ENCODE measurements at regions not wholly inside any gene's neighbourhood (a gene's known extent, or its start where the extent isn't known, plus 50 kb on each side); places are given as distances from the start of the nearest gene placed in this dataset.

DNA sequence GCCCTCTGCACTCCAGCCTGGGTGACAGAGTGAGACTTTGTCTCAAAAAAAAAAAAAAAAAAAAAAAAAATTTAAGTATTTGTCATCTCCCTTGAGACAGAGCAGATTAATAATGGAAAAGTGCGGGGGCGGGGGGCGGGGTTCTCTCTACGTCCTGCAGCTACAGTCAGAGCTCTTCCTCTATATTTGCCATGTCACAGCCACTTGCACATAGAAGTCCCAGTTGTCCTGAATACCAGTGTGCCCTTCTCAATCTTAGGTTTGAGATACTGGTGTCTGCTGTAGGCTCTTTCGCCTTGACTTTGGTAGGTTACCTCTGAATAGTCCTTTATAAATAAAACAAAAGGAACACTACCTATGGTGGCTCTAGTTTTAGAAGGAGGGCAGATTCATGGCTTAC lies 237.8 kb upstream of the PGRMC2 start:
- ChIA-PET CTCF (no interaction called here), POLR2A (ENCODE audit: unreplicated experiment) (interaction anchor here (0.7 kb wide), 1 partner anchor 16 kb away, joined by 5 read pairs; no protein-coding TSS in a partner anchor)
- Histone ChIP-seq H3K4me3 (peak overlapping the region; percentile 41; the same call in 1 of the 2 replicates), H3K27me3 (ENCODE audit: insufficient read depth, low read depth) (no peaks in the 10 kb centered on the region), H4K20me1 (ENCODE audit: insufficient read depth) (no peaks in the 10 kb centered on the region), H3K9me2 (ENCODE audit: insufficient read depth) (no peaks in the 10 kb centered on the region), H3K36me3 (ENCODE audit: low read depth) (no peaks in the 10 kb centered on the region), H3K4me1 (replicated peaks; ENCODE audit: insufficient read depth) (peaks cover 66% of the 10 kb centered on the region), H3F3A (ENCODE audit: insufficient read depth, low read depth) (peaks cover 30% of the 10 kb centered on the region), H3K4me2 (peak overlapping the region; percentile 78), H3K27ac (peak overlapping the region; percentile 98), H2AFZ (no peak overlapping the region), H3K79me2 (ENCODE audit: low read depth) (no peaks in the 10 kb centered on the region), H3K9me3 (ENCODE audit: insufficient read depth, low read depth) (no peaks in the 10 kb centered on the region)
- TF ChIP-seq EZH2 (IDR thresholded peaks at IDR 0.05; ENCODE audit: low read depth): no peak
- TF ChIP-seq, protein P1, sequence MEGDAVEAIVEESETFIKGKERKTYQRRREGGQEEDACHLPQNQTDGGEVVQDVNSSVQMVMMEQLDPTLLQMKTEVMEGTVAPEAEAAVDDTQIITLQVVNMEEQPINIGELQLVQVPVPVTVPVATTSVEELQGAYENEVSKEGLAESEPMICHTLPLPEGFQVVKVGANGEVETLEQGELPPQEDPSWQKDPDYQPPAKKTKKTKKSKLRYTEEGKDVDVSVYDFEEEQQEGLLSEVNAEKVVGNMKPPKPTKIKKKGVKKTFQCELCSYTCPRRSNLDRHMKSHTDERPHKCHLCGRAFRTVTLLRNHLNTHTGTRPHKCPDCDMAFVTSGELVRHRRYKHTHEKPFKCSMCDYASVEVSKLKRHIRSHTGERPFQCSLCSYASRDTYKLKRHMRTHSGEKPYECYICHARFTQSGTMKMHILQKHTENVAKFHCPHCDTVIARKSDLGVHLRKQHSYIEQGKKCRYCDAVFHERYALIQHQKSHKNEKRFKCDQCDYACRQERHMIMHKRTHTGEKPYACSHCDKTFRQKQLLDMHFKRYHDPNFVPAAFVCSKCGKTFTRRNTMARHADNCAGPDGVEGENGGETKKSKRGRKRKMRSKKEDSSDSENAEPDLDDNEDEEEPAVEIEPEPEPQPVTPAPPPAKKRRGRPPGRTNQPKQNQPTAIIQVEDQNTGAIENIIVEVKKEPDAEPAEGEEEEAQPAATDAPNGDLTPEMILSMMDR (conservative IDR thresholded peaks at IDR 0.05): no peak
- BruUV-seq (replicated peaks): no TSS peak
- DNase-seq: peak in 1 of 2 experiments; percentile 36
- intact Hi-C loops (cut with micrococcal nuclease; ENCODE audit: unreplicated experiment): loop anchor here (2.0 to 5.0 kb wide), 5 partner anchors 27 to 893 kb away; partner anchors contain the start of genes INTU and PGRMC2

DNA sequence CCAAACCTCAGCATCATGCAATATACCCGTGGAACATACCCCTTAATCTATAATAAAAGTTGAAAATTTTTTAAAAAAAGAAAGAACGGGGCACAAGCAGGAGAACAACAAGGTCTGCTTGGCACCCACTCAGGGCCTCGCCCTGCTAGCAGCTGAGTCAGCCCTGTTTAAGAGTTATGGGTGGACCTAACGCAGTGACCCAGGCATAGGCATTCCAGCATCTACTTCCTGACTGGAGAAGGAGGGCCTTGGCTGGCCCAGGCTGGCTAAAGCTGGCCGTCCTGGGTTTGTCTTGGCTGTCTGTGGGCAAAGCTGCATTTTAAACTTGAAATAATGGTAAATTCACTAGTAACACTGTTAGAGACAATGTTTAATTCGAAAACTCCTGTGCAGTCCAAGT lies 236.7 kb upstream of the PGRMC2 start:
- ChIA-PET POLR2A (ENCODE audit: unreplicated experiment) (interaction anchor here (0.6 to 0.7 kb wide), 3 partner anchors 12 to 107 kb away, joined by 4 to 8 read pairs (median 8); no protein-coding TSS in a partner anchor), CTCF (no interaction called here)
- no peaks in the 10 kb centered on the region for H3K9me2 ChIP-seq (ENCODE audit: insufficient read depth)
- H3K9me3 ChIP-seq (ENCODE audit: insufficient read depth, low read depth): no peaks in the 10 kb centered on the region
- TF ChIP-seq EZH2 (IDR thresholded peaks at IDR 0.05; ENCODE audit: low read depth): no peak
- TF ChIP-seq, protein P1 (conservative IDR thresholded peaks at IDR 0.05): no peak
- peaks cover 57% of the 10 kb centered on the region for H3K4me1 ChIP-seq (replicated peaks; ENCODE audit: insufficient read depth)
- no peak overlapping the region; the same call in 1 of the 2 replicates for H2AFZ ChIP-seq
- peak overlapping the region; percentile 98 for H3K27ac ChIP-seq
- H3K79me2 ChIP-seq (ENCODE audit: low read depth): no peaks in the 10 kb centered on the region
- H3K27me3 ChIP-seq (ENCODE audit: insufficient read depth, low read depth): no peaks in the 10 kb centered on the region
- peak; percentile 60 to 77 for DNase-seq
- intact Hi-C loops (cut with micrococcal nuclease; ENCODE audit: unreplicated experiment): loop anchor here (2.0 kb wide), 1 partner anchor 28 kb away; no protein-coding TSS in a partner anchor
- no TSS peak for BruUV-seq (replicated peaks)
- H4K20me1 ChIP-seq (ENCODE audit: insufficient read depth): no peaks in the 10 kb centered on the region
- H3K4me3 ChIP-seq: no peak overlapping the region
- H3F3A ChIP-seq (ENCODE audit: insufficient read depth, low read depth): peaks cover 27% of the 10 kb centered on the region
- no peaks in the 10 kb centered on the region for H3K36me3 ChIP-seq (ENCODE audit: low read depth)
- H3K4me2 ChIP-seq: peak overlapping the region; percentile 78

DNA sequence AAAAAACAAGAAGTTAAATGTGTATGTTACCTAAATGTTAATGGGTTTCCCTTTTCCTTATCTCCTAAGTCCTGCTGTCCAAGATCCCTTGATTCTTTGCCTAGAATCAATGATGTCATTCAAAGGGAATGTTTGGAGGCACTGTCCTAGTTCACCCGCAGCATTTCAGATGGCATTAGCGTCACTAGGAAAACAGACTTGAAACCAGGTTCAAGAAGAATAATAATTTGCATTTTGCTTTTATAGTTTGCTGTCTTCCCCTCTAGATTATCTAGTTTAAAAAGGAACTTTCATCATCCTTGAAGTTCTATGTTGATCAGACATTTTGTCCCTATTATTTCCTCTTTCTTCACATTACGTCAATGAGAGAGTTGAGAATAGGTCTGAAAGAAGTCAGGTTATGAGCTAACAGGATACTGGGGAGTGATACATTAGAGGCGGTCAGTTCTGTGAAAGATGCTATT lies 234.1 kb upstream of the PGRMC2 start:
- BruUV-seq (replicated peaks): no TSS peak
- no peaks in the 10 kb centered on the region for H3K36me3 ChIP-seq (ENCODE audit: low read depth)
- H2AFZ ChIP-seq: no peak overlapping the region
- no peaks in the 10 kb centered on the region for H3K9me2 ChIP-seq (ENCODE audit: insufficient read depth)
- no peak overlapping the region for H3K4me2 ChIP-seq
- DNase-seq: no peak
- H3F3A ChIP-seq (ENCODE audit: insufficient read depth, low read depth): peaks cover 26% of the 10 kb centered on the region
- intact Hi-C loops (cut with micrococcal nuclease; ENCODE audit: unreplicated experiment): no loop called here
- H3K4me3 ChIP-seq: no peak overlapping the region
- ChIA-PET CTCF (interaction anchor here (0.6 kb wide), 1 partner anchor 339 kb away, joined by 3 read pairs; no protein-coding TSS in a partner anchor), POLR2A (ENCODE audit: unreplicated experiment) (no interaction called here)
- H3K27me3 ChIP-seq (ENCODE audit: insufficient read depth, low read depth): no peaks in the 10 kb centered on the region
- H4K20me1 ChIP-seq (ENCODE audit: insufficient read depth): no peaks in the 10 kb centered on the region
- H3K79me2 ChIP-seq (ENCODE audit: low read depth): no peaks in the 10 kb centered on the region
- no peak overlapping the region for H3K27ac ChIP-seq
- H3K9me3 ChIP-seq (ENCODE audit: insufficient read depth, low read depth): no peaks in the 10 kb centered on the region
- peaks cover 53% of the 10 kb centered on the region for H3K4me1 ChIP-seq (replicated peaks; ENCODE audit: insufficient read depth)
- no peak for TF ChIP-seq EZH2 (IDR thresholded peaks at IDR 0.05; ENCODE audit: low read depth)
- TF ChIP-seq, protein P1 (conservative IDR thresholded peaks at IDR 0.05): no peak
